ENCODE measurements at regions not wholly inside any gene's neighbourhood (a gene's known extent, or its start where the extent isn't known, plus 50 kb on each side); places are given as distances from the start of the nearest gene placed in this dataset.
A peak's percentile ranks its signal among the peaks of the same experiment; 100 is the strongest.
"Not testable (repeated sequence)": the region's sequence is repeated elsewhere in the genome, so short reads cannot be mapped to it uniquely, and the experiment has no call there.

DNA sequence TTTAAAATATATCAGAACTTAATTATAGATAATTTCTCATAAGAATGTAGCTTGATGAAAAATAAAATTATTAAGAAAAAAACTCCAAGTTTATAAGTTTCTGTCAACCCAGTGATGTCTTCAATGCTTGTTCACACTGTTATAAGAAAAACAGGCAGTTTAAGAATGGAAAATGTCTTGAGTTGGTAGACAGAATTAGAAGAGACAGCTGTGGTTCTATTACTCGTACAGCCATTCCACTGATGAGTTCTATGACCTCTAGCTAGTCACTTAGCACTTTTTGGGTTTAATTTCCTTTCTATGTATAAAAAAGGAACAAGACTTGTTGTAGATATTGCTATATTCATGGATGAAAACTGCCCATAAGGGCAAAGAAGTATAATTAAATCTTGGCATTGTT is 1013.1 kb upstream of the ATXN8OS start:
- DNase-seq (ENCODE audit: low read depth) = no peak

DNA sequence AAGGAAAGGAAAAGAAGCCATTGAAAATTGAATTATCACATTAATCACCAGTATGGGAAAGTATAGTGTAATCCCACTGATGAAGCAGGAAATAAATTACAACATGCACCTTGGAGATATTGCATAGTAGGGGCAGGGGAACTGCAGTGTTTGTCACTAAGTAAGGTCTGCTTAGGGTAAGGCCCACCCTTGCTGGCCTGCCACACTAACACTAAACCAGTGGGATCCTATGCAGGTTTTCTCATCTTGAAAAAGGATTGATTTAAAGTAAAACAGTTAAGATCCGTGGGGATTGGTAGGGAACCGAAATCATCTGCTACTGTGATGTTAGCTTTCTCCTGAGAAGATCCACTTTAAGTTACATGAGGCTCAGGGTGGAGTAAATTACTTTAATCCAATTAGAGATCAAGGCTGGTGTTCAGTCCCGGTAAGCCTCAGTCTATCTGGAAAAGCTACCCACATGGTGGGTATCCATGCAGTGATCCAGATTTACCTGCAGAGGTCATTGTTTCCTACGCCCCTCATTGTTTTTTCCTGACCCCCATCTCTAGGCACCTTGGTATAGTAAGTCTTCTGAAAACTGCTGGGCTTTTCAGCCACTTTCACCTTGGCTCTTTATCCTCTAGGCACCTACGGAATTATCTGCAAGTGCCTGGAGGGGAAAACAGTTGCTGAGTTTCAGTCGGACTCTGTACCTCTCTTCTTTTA is 1014.9 kb upstream of the ATXN8OS start:
- DNase-seq (ENCODE audit: low read depth) = no peak

DNA sequence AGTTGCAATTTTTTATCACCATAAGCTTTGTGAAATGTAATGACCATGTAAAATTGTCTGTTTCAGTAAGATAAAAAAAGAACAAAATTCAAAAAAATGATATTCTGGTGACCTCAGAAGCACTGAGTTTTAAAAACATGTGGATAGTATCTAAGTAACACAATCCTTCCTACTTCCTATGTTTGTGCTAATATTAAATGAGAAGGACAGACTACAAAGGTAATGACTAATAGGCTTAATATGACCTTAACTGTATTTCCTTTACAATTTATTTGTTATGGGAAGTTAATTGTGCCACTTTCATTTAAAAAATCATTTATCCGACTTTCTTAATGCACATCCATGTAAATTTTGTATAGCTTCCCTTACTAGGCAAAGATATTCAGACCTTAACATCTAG is 1030.4 kb upstream of the ATXN8OS start:
- DNase-seq (ENCODE audit: low read depth) = peak; percentile 8

DNA sequence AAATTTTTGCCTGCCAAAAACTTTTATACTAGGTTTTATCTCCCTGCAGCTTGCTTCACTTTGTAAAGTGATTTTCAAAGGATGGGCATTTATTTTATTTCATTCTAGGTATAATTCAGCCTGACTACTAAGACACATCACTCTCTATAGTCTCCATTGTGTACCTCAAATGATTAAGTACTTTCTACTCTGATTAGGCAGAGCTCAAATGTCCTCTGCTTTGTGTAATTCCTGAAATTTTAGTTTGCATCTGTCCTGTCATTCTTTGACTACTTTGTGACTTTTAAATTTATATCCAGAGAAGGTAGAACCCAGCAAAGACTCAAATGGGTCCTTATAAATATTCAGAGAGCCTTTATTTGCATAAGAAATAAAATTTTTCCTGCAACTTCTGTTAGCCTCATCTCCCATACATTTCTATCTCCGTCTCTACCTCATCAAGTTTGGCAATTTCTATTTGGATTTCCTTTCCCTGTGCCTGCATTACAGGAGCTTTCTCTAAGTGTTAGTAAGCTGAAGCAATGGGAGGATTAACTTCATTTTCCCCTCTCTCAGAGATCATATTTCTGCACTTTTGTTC is 1038.0 kb upstream of the ATXN8OS start:
- DNase-seq (ENCODE audit: low read depth) = no peak

GRCh38 chr13:69050696-69051095 is 1056.9 kb upstream of the ATXN8OS start:
- no peak for DNase-seq (ENCODE audit: low read depth)

GRCh38 chr13:69044629-69045028 is 1063.0 kb upstream of the ATXN8OS start:
- no peak for DNase-seq (ENCODE audit: low read depth)

- no peak for DNase-seq (ENCODE audit: low read depth)
These were observed 1066.7 kb upstream of the ATXN8OS start for GRCh38 chr13:69040898-69041297.

GRCh38 chr13:69035771-69036170 is 1071.9 kb upstream of the ATXN8OS start:
- no peak for DNase-seq (ENCODE audit: low read depth)

- no peak for DNase-seq (ENCODE audit: low read depth)
These were observed 1078.7 kb upstream of the ATXN8OS start for GRCh38 chr13:69028936-69029335.

DNA sequence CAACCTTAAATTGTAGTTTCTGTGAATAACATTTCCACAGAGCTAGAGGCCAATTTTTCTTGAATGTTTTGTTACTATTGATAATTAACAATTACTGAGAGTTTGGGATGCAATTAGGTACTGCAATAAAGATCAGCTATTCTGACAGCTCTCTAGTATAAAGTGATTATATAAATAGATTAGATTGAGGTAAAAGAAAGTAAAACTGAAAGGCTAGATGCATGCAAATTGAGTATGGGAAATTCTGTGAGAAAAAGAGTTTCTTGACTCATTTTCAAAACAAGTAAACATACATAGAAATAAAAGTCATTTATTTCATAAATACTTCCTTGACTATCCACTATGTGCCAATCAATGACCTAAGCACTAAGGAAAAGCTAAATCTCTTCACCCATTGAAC is 1087.5 kb upstream of the ATXN8OS start:
- DNase-seq (ENCODE audit: low read depth) = no peak

GRCh38 chr13:69018173-69018572 is 1089.5 kb upstream of the ATXN8OS start:
- DNase-seq (ENCODE audit: low read depth) = not testable (repeated sequence)

- DNase-seq (ENCODE audit: low read depth) = no peak
These were observed 1096.8 kb upstream of the ATXN8OS start for GRCh38 chr13:69010789-69011188.

DNA sequence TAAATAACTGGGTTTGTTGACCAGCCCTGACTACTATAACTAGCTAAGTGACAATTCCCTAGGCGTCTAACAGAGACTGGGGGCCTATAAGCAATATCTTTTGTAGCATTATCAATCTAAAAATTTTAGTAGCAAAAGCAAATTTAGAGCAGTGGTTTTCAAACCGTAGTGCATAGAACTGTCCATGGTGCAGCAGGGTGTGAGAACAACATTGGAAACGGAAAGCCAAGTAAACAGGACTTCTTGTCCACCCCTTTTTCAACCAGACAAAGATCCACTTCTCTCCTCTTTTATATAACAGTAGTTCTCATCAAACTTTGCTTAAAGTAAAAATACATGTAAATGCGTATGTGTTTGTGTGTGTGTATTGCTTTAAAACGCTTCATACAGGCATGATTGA is 1099.1 kb upstream of the ATXN8OS start:
- no peak for DNase-seq (ENCODE audit: low read depth)

- no peak for DNase-seq (ENCODE audit: low read depth)
These were observed 1109.6 kb upstream of the ATXN8OS start for GRCh38 chr13:68998056-68998455.

DNA sequence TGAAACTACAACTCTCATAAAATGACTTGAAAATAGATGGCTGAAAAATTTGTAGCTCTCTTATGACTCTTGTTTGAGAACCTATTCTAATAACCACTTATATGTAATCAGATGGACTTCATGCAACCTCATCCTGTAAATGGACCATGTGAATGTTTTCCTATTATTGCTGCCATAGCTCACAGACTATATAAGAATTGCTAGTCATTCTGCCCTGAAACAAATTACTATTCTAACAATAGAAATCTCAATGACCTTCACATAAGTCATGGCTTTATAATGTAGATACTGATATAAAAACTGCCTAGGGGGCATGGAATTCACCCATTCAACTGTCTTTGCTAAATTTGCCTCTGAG is 1111.0 kb upstream of the ATXN8OS start:
- DNase-seq (ENCODE audit: low read depth) = no peak

DNA sequence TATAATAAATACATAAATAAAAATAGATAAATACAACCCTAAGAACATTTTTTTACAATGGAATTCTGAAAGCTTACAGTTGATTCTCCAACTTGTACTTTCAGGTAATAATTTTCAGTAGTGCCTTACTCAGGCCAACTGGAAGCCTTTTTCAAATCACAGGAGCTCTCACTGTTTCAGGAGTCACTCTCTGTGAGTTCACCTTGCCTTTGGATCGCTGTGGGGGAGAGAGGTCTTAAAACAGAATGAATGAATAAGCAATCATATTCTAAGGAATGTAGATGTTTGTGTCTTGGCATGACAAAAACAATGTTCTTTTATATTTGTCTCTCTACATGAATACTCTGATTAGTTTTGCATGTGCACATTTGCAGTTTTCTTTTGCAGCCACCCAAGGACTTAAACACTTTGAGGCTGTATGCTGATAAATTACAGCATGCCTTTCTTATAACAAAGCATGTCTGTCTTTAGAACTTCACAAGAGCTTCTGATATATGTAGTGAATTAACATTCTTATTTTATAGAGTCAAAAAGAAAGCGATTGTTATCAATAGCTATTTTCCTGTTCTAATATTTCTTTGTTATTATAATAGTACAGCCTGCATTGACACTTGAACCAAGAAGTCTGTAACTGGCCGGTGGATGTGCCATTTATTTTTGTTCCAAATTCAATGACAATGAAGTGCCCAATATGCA is 1111.5 kb upstream of the ATXN8OS start:
- no peak for DNase-seq (ENCODE audit: low read depth)

DNA sequence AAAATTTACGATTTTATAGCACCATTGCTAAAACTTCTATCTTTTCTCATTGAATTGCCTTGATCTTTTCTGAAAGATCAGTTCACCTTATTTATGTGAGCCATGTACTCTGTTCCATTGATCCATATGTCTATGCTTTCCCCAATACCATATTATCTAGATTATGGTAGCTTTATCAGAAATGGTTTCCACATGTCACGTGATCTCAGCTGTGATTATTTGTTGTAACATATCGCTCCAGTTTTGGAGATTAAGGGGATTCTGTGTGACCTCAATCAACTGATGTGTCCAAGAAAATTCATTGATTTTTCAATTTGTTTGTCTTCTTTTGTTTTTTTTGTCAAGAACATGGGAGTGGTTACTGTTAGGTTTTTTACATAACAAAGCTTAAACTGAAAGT is 1114.5 kb upstream of the ATXN8OS start:
- DNase-seq (ENCODE audit: low read depth) = no peak

- DNase-seq (ENCODE audit: low read depth) = no peak
These were observed 1119.5 kb upstream of the ATXN8OS start for GRCh38 chr13:68988176-68988575.

GRCh38 chr13:68987585-68987984 is 1120.0 kb upstream of the ATXN8OS start:
- no peak for DNase-seq (ENCODE audit: low read depth)

GRCh38 chr13:68984688-68985319 is 1122.8 kb upstream of the ATXN8OS start:
- DNase-seq (ENCODE audit: low read depth) = no peak

DNA sequence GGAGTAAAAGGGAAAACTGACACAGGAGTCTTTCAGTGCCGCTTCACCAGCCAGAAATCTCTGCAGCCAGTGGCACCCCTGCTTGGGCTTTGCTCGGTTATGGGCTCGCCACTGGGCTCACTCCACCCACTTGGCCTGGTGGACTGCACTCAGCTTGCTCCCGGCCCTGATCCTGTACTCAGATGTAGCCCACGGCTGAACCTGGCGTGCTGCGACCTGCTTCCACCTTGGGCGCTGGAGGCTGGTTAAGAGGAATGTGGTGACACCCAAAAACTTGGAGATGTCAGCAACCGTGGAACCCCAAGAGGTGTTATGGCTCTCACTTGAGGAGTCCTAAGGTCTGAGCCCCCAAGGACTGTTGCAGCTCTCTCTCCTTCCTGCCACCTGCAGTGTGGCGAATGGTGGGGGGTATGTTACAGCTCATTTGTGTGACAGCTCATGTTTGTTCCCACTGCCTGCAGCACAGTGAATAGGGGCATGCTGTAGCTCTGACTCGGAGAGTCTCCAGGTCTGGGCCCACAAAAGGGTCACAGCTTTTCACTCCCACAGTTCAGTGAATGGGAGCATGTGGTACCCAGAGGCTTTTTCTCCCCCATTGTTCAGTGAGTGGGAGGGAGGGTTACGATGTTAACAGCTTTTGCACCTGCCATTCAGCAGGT is 1124.5 kb upstream of the ATXN8OS start:
- DNase-seq (ENCODE audit: low read depth) = no peak

- no peak for DNase-seq (ENCODE audit: low read depth)
These were observed 1131.3 kb upstream of the ATXN8OS start for GRCh38 chr13:68976287-68976686.

GRCh38 chr13:68970532-68970931 is 1137.1 kb upstream of the ATXN8OS start:
- no peak for DNase-seq (ENCODE audit: low read depth)
